Uterus (tissue), 3 donors: ENCODE measurements at regions not wholly inside any gene's neighbourhood (a gene's known extent, or its start where the extent isn't known, plus 50 kb on each side); places are given as distances from the start of the nearest gene placed in this dataset.

Experiments
- DNase-seq, 2 donors: peaks; one replicate each; pipeline ENCODE4 v3.0.0-alpha.2; 2019 to 2020
- H3K27ac ChIP-seq, 2 donors: fragments of 200-600 bp; sonication (generic); 1 replicate in 1 of 2; 2 replicates in 1 of 2; pipeline ENCODE4 v1.5.1; 2016 to 2018
- H3K27me3 ChIP-seq, 2 donors: fragments of 200-600 bp; sonication (generic); one replicate each; pipeline ENCODE4 v1.5.1; 2018 to 2019; ENCODE audit warnings: control low read depth in 1 of 2
- H3K36me3 ChIP-seq, 2 donors: fragments of 200-600 bp; sonication (generic); one replicate each; pipeline ENCODE4 v1.5.1; 2019; ENCODE audit warnings: control low read depth in 1 of 2
- H3K4me1 ChIP-seq, 2 donors: fragments of 200-600 bp; sonication (generic); one replicate each; pipeline ENCODE4 v1.5.1; 2018 to 2019; ENCODE audit warnings: control low read depth in 1 of 2
- H3K4me3 ChIP-seq, 2 donors: fragments of 200-600 bp; sonication (generic); 1 replicate in 1 of 2; 2 replicates in 1 of 2; pipeline ENCODE4 v1.5.1; 2018 to 2019; ENCODE audit warnings: mild to moderate bottlenecking in 1 of 2
- H3K9me3 ChIP-seq, 2 donors: fragments of 200-600 bp; sonication (generic); one replicate each; pipeline ENCODE4 v1.5.1; 2019; ENCODE audit warnings: control low read depth in 1 of 2
- POLR2A ChIP-seq, 2 donors: fragments of 450-650 bp; IDR thresholded peaks; one replicate each; pipeline ENCODE4 v1.6.1; 2016; ENCODE audit warnings: antibody characterized with exemption in 2 of 2, mild to moderate bottlenecking in 1 of 2, moderate library complexity in 1 of 2
- intact Hi-C: fragments of 100-400 bp; cut with DNase I; formaldehyde crosslinking; loops from one replicate; pipeline ENCODE4 v1.15.1; 2023; ENCODE audit warnings: low total_unique reads
- TF ChIP-seq, protein P1 (sequence below), 4 experiments: fragments of 200-600 bp in 2 of 4; fragments of 450-650 bp in 2 of 4; sonication (generic) in 2 of 4; IDR thresholded peaks; one replicate each; pipeline ENCODE4 v1.5.1; 2016 to 2019; ENCODE audit warnings: antibody characterized with exemption in 4 of 4, mild to moderate bottlenecking in 2 of 4, moderate library complexity in 1 of 4
- donor health status: DM: yes; HTN: yes; CAD: no.

DNA sequence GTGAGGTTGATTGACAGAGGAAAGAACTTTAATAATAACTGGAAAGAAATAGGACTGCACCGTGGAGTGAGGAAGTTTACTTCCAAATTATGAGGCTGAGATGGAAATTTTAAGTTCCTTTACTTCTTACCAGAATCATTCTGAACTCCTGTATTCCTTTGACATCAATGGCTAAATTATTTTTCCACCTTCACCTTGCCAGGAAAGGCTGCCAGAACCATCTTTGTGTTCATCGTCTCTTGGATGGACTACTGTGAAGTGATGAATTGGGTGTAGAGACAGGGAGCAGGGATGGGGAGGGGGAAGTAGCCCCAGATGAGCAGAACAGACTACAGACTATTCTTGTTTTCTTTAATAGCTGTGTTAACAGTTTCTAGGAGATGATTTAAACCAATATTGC is 102.1 kb upstream of the CEP162 start:
- TF ChIP-seq POLR2A (IDR thresholded peaks at IDR 0.05), result no peak
- TF ChIP-seq, protein P1, sequence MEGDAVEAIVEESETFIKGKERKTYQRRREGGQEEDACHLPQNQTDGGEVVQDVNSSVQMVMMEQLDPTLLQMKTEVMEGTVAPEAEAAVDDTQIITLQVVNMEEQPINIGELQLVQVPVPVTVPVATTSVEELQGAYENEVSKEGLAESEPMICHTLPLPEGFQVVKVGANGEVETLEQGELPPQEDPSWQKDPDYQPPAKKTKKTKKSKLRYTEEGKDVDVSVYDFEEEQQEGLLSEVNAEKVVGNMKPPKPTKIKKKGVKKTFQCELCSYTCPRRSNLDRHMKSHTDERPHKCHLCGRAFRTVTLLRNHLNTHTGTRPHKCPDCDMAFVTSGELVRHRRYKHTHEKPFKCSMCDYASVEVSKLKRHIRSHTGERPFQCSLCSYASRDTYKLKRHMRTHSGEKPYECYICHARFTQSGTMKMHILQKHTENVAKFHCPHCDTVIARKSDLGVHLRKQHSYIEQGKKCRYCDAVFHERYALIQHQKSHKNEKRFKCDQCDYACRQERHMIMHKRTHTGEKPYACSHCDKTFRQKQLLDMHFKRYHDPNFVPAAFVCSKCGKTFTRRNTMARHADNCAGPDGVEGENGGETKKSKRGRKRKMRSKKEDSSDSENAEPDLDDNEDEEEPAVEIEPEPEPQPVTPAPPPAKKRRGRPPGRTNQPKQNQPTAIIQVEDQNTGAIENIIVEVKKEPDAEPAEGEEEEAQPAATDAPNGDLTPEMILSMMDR (IDR thresholded peaks at IDR 0.05), result no peak
- H3K4me1 ChIP-seq, result no peaks in the 10 kb centered on the region
- DNase-seq, result no peak
- H3K36me3 ChIP-seq, result no peaks in the 10 kb centered on the region
- no peak overlapping the region for H3K4me3 ChIP-seq
- H3K27ac ChIP-seq, result no peak overlapping the region
- no peaks in the 10 kb centered on the region for H3K9me3 ChIP-seq
- intact Hi-C loops, result no loop called here
- H3K27me3 ChIP-seq, result no peaks in the 10 kb centered on the region

DNA sequence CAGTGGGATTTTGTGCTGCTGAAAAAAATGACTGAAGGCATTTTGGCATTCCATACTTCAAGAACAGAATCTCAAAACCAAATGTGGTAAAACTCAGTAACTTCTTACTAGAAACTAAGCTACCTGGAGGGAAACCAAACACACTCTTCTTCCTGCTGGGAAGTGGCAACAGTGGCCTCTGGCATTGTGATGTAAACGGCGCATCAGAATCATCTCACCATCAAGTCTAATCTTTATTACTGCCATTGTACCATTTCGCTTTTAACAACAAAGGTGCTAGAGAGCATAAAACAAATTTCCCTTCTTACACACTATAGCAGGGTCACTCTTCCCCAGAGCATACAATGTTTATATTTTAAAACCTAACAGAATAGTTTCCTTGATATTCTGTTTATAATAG is 101.6 kb upstream of the CEP162 start:
- DNase-seq, result no peak
- TF ChIP-seq, protein P1 (IDR thresholded peaks at IDR 0.05), result no peak
- TF ChIP-seq POLR2A (IDR thresholded peaks at IDR 0.05), result no peak
- Histone ChIP-seq H3K27ac (no peak overlapping the region), H3K36me3 (no peaks in the 10 kb centered on the region), H3K4me1 (no peaks in the 10 kb centered on the region), H3K4me3 (no peak overlapping the region), H3K27me3 (no peaks in the 10 kb centered on the region), H3K9me3 (no peaks in the 10 kb centered on the region)
- intact Hi-C loops, result no loop called here

DNA sequence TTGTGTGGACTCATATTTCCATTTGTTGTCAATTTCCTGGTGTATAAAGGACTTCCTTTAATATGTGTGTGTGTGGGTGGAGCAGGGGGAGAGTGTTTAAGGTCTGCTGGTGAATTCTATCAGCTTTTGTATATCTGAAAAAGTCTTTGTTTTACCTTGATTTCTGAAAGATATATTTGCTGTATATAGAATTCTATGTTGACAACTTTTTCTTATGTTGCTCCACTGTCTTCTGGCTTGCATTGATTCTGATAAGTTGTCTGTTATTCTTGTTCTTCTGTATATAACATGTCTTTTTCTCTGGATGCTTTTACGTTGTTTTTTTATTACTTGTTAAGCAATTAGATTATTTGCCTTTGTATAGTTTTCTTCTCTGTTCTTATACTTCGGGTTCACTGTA is 90.0 kb upstream of the CEP162 start:
- Histone ChIP-seq H3K27me3 (no peaks in the 10 kb centered on the region), H3K27ac (no peak overlapping the region), H3K36me3 (no peaks in the 10 kb centered on the region), H3K4me1 (no peaks in the 10 kb centered on the region), H3K4me3 (no peak overlapping the region), H3K9me3 (no peaks in the 10 kb centered on the region)
- TF ChIP-seq, protein P1 (IDR thresholded peaks at IDR 0.05), result no peak
- TF ChIP-seq POLR2A (IDR thresholded peaks at IDR 0.05), result no peak
- intact Hi-C loops, result no loop called here
- no peak for DNase-seq

DNA sequence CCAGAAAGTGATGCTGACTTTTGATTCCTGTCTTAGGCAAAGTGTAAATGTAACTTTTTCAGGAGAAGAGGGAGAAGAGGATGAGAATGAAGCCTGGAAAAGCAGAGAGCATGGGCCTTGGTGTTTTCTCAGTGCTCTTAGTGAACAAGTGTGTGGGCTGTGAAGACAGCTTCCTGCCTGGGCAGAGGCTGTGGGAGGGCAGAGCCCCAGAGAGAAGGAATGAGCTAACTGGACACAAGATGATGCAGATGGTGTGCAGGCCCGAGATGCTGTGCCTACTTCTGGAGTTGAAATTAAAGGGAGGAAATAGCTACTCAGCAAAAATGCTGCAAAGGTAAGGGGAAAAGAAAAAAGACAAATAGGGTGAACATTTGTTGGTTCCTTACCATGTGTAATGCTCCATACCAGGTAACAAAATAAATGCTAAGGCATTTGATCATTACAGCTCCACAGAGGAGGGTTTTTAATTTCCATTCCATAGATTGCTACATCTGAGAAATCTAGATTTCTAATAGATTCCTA is 87.0 kb upstream of the CEP162 start:
- intact Hi-C loops, result no loop called here

DNA sequence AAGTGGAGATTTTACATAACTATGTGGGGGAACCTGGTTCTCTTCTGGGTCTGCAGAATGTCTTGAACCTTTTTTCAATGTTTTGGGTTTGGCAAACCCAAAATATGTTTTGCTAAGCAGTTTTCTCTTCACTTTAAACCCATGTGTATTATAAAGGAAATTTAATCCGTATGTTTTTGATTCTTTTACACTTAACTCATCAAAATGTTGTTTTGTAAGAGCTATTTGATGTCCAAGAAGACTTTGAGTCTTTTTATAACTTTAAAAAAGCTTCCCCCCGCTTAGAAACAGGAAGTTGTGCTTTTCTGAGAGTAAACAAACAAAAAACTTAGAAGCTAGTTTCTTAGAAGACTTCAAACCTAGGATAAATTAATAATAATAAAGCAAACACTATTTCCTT is 81.9 kb upstream of the CEP162 start:
- no peaks in the 10 kb centered on the region for H3K9me3 ChIP-seq
- no peak for TF ChIP-seq POLR2A (IDR thresholded peaks at IDR 0.05)
- TF ChIP-seq, protein P1 (IDR thresholded peaks at IDR 0.05), result no peak
- intact Hi-C loops, result no loop called here

More for the DNA sequence above, 87.0 kb upstream of the CEP162 start:
- no peak for DNase-seq
- Histone ChIP-seq H3K27ac (no peak overlapping the region), H3K9me3 (no peaks in the 10 kb centered on the region), H3K36me3 (no peaks in the 10 kb centered on the region), H3K4me1 (no peaks in the 10 kb centered on the region), H3K27me3 (no peaks in the 10 kb centered on the region), H3K4me3 (no peak overlapping the region)
- TF ChIP-seq, protein P1 (IDR thresholded peaks at IDR 0.05), result no peak

More for the DNA sequence above, 81.9 kb upstream of the CEP162 start:
- Histone ChIP-seq H3K4me1 (no peaks in the 10 kb centered on the region), H3K36me3 (no peaks in the 10 kb centered on the region), H3K27me3 (no peaks in the 10 kb centered on the region), H3K4me3 (no peak overlapping the region), H3K27ac (no peak overlapping the region)
- no peak for DNase-seq
